EH (cell line): ENCODE measurements at regions not wholly inside any gene's neighbourhood (a gene's known extent, or its start where the extent isn't known, plus 50 kb on each side); places are given as distances from the start of the nearest gene placed in this dataset.
"Not testable (repeated sequence)": the region's sequence is repeated elsewhere in the genome, so short reads cannot be mapped to it uniquely, and the experiment has no call there.

Source experiments
- DNase-seq: peaks from one replicate; pipeline ENCODE4 v3.0.0-alpha.2; 2015; ENCODE audit warnings: low read depth

DNA sequence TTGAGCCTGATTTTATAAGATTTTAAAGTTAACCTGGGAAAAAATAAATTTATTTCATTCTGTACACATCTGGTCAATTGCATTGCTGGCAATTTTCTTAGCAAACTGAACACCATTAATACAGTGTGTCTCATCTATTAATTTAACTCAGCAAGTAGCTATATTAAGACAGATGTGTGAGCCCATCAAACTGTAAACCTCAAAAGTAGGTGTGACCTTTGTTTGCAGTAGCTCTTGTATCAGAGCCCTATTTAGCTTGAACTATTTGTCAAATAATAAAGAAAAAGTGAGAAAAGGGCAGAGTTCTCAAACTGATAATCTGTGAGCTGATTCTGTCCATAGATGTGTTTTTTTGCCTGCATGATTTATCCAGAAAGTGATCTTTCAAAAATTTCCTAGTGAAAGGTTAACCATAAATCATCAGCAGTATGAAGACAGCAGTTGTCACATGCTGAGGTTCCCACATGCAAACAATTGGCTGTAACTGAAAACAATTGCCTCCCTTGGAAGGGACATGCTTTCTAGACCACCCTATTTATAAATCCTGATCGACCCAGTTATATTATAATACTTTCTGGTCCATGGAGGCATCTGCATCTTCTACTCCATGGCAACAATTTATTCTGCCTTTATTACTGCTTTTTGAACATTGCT is 646.5 kb downstream of the NSUN3 start:
- no peak for DNase-seq

DNA sequence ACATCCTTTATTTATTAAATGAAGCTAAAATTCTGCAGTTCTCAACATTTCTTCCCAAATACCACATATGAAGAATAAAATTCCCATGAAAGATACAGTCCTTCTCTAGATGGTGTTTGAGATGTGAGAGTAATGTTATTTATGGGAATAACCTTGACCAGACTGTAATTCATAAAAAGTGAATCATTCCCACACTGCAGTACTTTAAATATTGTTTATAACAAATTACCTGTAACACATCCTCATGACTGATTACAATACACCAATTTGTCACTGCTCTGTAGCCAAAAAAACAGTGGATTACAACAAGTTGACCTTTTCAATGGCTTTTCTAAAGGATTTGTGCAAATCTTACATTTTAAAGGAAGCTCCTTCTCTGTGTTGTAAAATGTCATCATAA is 651.3 kb downstream of the NSUN3 start:
- DNase-seq = no peak

DNA sequence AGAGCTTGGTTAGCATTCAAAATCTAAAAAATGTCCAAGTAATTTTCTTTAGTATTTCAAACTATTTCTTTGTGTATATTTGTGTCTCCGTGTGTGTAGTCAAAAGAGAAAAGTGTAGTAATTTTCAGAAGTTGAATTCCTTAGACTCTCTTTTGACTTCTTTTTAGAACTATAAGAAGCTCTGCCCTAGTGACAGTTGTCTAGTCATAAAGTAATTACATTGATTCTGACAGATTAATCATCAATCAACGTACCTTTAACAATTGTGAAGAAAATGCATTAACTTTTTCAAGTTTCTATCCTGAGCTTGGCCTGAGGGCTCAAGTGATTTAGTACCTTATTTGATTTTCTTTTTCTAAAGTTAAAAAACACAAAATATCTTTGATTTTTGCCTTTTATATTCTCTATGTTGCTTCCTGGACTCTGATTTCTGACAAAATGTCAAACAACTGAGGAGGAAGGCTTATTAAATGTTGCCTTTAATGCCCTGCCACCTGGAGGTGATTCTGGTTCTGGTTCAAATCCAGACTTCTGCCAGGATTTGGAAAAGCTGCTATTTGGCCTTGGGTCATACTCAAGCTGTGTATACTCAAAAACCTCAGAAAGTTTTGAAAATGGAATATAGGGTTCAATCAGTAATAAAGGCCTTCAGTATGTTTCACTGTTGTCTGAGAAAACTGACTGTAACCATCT is 653.6 kb downstream of the NSUN3 start:
- no peak for DNase-seq

DNA sequence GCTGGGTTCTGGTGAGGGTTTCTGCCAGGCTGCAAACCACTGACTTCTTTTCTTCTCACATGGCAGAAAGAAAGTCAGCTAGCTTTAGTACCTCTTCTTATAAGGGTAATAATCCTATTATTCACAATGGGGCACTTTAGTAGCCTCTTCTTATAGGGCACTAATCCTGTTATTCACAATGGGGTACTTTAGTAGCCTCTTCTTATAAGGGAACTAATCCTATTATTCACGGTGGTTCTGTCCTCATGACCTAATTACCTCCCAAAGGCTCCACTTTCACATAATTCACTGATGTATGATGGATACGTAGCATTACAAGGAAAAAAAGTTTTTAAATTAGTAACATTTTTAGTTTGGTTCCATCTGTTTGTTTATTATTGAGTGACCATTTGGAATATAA is 671.3 kb downstream of the NSUN3 start:
- no peak for DNase-seq

DNA sequence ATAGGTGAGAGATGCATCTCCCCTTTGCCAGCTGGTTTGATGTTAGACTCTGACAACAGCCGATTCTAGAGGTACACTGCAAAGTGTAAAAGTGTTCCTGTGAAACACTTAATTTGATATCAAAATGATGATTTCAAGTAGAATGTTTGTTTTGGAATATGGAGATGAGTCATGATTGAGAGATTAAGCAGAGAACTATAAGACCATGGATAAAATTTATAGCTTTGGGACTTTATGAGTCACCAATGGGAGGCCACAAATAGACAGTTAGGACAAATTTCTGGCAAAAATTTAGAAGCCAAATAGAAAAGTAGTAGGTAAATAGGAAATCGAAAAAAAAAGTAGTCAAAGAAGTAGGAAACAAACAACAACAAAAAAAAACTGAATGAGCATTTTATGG is 672.5 kb downstream of the NSUN3 start:
- no peak for DNase-seq

DNA sequence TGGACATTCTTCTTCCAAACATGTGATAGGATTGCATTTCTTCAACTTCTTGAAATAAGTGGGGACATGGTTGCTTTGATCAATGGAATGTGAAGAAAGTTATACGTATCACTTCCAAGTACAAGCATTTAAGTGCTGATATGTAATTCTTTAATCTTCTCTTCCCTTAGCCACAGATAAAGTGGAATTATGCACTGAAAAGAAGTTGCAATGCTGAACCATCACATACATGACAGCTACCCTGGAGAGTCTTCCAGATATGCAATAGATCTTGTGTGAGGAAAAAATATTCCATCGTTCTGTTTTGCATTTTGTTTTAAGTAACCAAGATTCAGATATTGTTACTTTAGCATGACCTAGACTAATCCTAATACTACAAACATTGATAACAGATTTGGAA is 674.3 kb downstream of the NSUN3 start:
- DNase-seq = no peak

DNA sequence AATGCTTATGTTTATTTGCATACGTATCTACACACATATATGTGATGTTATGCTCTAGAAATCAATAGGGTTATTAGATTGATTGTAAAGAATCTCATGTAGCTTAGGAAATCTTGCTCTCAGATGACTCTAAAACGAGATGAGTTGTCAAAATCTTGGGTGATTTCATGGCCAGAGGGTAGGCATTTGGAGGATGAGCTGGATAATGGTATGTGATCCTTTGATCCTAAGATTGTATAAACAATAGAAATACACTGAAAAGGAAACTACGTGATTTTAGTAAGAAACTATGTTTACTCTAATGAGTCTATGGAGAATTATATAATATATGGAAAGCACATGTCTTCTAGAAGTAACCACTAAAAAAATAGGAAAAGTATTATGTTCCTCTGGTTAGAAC is 676.6 kb downstream of the NSUN3 start:
- DNase-seq = no peak

DNA sequence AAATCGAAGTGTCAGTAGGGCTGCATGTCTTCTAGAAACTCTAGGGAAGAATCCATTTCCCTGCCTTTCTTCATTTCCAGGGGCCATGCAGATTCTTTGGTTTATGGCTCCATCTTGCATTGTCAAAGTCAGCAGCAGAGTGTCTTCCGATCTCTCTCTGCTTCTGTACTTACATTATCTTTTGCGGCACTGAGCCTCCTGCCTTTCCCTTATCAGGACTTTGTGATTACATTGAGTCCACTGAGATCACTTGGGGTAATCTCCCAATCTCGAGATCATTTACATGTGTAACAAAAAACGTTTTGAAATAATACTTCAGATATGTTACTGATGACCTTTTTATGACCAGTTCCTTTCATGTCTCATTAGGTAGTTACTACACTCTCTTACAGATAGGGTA is 695.9 kb downstream of the NSUN3 start:
- no peak for DNase-seq

DNA sequence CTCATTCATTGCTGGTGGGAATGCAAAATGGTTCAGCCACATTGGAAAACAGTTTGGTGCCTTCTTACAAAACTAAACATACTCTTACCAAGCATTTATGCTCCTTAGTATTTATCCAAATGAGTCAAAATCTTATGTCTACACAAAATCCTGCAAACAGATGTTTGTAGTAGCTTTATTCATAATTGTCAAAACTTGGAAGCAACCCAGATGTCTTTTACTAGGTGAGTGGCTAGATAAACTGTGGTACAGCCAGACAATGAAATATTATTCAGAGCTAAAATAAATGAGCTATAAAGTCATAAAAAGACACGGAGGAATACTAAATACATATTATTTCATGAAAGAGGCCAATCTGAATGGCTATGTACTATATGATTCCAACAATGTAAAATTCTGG is 709.5 kb downstream of the NSUN3 start:
- no peak for DNase-seq

DNA sequence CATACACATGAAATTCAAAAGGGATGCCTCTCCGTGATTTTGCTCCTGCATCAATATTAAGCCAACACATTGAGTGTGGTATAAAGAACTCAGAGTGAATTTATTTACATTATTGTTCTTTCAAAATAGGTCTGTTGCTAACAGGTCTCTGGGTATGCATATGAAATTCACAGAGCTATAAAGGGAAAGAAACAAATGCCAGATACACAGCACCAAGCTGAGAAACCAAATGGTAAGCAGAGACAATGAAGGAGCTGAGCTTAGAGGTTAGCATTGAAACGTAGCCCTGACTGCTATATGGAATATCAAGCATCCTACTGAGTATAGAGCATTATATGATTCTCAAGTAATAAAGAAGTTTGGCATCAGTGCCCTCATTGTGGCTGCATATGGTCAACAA is 712.9 kb downstream of the NSUN3 start:
- DNase-seq = no peak

DNA sequence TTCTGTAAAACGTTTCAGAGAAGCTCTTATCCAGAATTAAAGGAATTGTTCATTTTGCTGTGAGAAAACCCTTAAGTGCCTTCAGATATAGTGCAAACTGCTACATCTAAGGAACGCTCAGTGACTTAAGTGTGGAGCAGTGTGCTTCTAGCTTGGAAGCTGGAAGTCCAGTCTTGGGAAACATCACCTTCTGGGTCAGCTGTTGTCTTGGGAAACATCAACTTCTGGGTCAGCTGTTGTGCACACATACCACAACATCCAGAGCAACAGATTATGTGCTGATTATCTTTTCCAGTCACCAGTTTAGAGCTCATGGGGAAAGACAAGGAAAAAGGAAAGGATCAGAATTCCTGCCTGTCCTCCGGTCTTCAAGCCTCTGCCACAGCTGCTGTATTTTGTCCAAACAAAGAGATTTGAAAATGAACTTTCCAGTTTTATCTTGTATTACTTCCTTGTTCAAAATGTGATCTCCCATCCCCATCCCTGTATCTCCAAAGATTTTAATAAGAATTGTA is 713.6 kb downstream of the NSUN3 start:
- no peak for DNase-seq

DNA sequence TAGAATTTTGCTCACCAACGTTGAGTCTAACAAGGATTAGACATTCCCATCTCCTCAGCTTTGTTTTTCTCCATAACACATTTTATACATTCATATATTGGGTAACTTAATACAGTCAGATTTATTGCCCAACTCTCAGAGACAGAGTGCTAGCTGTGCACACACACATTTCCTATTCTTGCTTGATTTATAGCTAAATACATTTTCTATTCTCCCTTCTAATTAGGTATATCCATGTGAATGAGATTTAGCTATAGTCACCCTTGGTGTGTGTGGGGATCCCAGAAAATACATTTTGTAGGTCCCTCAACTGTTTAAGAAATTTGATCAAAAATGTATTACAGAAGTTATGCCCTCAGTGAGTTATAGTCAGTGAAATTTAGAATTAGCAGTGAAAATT is 715.4 kb downstream of the NSUN3 start:
- no peak for DNase-seq

DNA sequence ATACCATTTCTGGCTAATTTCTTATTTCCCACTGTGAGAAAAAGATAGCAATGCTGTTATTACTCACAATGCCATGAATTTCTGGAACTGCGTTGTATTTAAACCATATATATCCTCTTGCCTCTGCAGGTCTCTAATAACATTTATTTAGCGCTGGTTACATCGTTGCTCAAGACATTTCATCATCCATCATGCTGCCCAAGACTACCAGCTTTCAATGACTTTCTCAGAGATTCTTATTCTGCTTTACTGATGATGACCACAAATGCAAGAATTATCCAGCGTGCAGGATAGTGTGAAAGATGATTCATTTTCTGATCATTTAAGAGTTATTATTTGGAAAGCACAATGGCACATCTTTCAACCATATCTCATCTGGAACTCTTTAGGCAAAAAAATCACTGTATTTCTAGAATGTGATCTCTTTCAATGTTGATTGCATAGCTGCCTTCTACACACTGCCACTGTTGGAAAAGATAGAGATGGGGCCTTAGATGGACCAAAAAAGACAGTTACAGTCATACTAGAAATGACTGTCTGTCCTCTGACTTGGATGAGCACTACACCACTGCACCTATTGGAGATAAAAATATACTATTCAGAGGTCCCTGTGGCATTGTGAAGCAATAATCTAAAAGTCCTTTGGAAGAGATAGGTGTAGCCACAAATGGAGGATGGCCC is 716.1 kb downstream of the NSUN3 start:
- DNase-seq = no peak

DNA sequence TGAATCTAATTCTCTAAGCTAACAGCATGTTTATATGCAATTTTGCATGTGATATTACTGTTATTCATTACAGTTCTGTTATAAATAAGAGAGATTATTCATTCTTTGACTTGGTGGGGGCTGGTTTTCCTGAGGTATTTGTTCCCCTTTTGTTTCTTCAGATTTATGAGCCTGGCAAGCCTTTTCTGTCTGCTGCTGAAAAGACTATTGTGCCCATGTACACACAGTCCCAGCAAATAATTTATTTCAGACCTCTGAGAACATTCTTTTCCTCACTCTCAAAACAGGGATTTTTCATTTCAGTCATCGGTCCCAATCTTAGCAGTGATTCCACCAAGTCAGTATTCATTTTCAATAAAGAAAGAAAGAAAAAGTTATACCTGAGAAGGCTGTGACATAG is 716.8 kb downstream of the NSUN3 start:
- no peak for DNase-seq

DNA sequence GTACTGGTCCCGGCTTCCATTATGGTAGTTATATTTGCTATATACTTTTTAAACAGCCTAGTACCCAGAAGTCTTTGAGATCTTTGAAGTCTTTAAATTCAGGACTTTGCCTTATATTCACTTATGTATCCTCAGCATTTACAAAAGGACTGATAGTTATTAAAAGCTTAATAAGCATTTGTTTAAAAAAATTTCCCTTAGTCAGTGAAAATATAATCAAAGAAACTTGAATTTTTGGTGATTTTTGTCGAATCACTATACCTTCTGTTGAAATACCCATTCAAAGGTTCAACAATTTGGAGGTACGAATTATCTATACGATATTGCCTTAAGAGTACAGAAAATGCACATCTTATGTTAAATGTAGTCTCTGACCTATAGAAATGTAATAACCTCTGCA is 721.4 kb downstream of the NSUN3 start:
- no peak for DNase-seq

DNA sequence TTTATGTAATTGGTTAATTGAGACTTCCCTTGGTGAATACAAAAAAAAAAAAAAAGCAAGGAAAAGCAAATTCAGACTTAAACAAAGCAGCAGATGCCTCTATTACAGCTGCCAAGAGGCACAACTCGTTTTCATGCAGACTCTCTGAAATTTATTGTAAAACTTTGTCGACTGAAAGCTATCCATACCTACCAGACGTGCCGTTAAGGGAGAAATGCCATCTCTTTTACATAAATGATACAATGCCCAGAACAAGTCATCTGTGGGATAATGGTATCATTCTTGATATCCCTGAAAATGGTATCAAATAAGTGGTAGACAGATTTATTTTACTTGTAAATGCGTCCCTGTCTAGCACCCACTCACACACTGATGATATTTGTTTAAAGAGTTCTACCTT is 724.2 kb downstream of the NSUN3 start:
- no peak for DNase-seq

DNA sequence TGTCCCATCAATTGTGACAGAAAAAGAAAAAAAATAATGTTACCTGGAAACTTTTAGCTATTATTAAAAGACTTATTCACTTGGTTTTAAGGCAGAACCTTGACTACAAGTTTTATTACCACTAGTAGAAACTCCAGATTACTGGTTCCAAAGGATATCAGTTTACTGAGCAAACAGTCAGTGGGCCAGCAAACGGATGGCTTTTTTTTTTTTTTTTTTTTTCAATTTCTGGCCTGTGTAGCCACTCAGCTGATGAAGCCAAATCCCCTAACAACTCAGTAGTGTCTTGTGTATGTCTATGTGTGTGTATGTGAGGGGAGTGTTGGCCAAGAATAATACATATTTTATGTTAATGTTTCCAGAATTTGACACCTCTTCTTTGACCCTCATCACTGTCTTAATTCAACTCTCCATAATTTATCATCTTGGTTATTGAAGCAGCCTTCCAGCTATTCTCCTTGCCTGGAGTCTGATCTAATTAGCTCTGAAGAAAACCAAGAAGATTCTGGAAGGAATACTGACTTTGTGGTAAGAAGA is 724.9 kb downstream of the NSUN3 start:
- DNase-seq = no peak

DNA sequence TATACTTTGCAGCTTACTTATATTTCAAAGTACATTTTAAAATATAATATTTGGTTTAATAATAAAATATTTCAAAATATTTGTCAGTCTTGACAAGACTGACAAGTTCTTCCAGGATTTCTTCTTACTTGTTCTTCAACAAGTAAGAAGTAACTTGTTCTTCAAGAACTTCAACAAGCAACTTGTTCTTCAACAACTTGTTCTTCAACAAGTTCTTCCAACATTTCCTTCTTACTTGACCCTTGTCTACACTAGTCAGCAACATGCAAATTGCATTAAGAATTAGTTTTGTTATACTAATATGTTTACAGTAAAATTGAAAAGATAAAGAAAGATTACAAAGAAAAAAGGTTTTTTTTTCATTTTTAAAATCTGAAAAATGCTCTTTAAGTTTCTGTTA is 731.7 kb downstream of the NSUN3 start:
- DNase-seq = no peak

DNA sequence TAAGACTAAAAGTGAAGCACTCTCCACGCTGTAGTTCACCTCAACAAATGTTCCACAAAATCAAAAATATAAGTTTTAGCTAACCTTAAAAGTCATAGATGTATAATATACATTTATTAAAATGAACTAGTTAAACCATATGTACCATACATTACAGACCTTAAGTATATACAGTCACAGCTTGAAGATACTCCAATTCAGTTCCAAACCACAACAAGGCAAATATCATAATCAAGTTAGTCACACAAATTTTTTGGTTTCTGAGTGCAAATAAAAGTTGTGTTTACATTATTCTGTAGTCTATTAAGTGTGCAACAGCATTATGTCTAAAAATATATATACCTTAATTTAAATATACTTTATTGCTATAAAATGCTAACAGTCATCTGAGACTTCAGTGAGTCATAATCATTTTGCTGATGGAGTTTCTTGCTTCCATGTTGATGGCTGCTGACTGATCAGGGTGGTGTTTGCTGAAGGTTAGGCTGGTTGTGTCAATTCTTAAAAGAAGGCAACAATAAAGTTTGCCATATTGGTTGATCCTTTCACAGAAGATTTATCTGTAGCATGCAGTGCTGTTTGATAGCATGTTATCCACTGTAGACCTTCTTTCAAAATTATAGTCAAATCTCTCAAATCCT is 736.7 kb downstream of the NSUN3 start:
- DNase-seq = no peak

DNA sequence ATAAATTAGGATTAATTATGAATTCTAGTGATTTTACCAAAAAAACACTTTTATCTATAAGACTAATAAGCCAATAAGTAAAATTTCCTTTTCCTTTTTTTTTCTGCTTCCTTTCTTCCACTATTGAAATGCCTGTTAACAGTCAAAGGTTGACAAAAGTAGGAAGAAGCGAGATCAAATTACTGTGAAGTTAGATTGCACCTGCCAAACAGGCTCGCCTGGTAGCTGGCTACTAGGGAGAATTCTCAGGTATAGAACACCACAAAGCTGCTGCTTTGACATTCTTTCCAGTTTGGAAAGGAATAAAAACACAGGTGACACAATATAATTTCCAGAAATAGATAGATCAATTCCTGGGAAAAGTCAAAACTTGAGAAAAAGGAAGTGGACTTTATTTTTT is 749.0 kb downstream of the NSUN3 start:
- no peak for DNase-seq

DNA sequence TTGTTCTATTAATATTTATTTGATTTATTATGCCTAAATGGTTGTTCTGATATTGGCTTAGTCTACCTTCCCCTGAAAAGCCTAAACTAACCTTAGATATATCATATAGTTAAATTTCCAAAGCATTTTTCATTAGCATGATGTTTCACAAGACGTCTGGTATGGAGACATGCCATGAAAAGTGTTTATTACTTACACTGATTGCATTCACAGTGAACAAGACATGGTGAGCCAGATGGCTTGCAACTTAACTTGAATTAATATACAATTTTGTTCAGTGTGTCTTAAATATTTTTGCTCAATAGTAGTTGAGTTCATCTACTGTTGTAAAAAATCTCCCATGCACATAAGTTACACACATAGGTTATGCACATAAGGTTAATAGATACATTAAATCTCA is 758.4 kb downstream of the NSUN3 start:
- DNase-seq = no peak

DNA sequence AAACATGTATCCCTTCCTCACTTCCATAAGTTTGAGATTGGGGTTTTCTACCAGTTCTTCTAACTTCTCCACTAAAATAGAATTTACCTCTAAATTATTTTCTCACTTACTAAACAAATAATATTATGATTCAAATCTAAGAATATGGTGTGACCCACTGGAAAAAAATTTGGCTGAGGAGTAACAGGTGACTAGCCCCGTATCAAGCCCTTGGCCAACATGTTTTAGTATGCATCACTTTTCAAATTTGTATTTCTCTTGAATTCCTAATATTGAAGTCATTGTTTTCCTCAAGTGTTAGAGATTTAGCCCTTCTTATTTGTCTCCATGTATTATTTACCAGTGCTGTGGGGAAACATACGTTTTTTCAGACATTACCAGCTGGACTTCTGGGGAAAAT is 759.4 kb downstream of the NSUN3 start:
- no peak for DNase-seq

DNA sequence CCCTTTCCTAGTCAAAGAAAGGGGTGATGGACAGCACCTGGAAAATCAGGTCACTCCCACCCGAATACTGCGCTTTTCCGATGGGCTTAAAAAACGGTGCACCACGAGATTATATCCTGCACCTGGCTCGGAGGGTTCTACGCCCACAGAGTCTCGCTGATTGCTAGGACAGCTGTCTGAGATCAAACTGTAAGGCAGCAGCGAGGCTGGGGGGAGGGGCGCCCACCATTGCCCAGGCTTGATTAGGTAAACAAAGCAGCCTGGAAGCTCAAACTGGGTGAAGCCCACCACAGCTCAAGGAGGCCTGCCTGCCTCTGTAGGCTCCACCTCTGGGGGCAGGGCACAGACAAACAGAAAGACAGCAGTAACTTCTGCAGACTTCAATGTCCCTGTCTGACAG is 783.4 kb downstream of the NSUN3 start:
- DNase-seq = not testable (repeated sequence)
